ENCODE measurements at regions not wholly inside any gene's neighbourhood (a gene's known extent, or its start where the extent isn't known, plus 50 kb on each side); places are given as distances from the start of the nearest gene placed in this dataset.

GRCh38 chr10:124245806-124246440 lies 152.5 kb upstream of the CHST15 start (continued):
- TF ChIP-seq IRF3 (IDR thresholded peaks at IDR 0.05): no peak
- no peak for TF ChIP-seq BCL11A (IDR thresholded peaks at IDR 0.05; ENCODE audit: low read depth, low read length)
- TF ChIP-seq PML (IDR thresholded peaks at IDR 0.05; ENCODE audit: low read length): no peak
- TF ChIP-seq KDM1A (IDR thresholded peaks at IDR 0.05; ENCODE audit: borderline replicate concordance): no peak
- TF ChIP-seq HDAC2 (IDR thresholded peaks at IDR 0.05): no peak
- TF ChIP-seq ETV6 (conservative IDR thresholded peaks at IDR 0.05 in 1 of 2, IDR thresholded peaks at IDR 0.05 in 1 of 2; ENCODE audit: borderline replicate concordance in 1 of 2, low read depth in 1 of 2): no peak
- TF ChIP-seq ZNF592 (IDR thresholded peaks at IDR 0.05): no peak
- no peak for TF ChIP-seq NFYA (IDR thresholded peaks at IDR 0.05; ENCODE audit: borderline replicate concordance, low read depth, low read length)

All from GM12878 (cell line).